ENCODE measurements at regions not wholly inside any gene's neighbourhood (a gene's known extent, or its start where the extent isn't known, plus 50 kb on each side); places are given as distances from the start of the nearest gene placed in this dataset.

- no peak for DNase-seq (ENCODE audit: low read depth)
These were observed 173.8 kb upstream of the MVB12B start for GRCh38 chr9:126152622-126153362.

DNA sequence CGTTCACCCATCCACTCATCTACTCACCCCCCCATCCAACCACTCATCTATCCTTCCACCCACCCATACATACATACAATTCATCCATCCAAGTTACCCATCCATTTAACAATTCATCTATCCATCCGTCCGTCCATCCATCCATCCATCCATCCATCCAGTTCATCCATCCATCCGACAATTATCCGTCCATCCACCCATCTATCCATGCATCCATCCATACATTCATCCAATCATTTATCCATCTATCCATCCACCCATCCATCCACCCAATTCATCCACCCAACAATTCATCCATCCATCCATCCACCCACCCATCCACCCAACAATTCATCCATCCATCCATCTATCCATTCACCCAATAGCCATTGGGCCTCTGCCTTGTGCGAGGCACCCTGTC, 173.2 kb upstream of the MVB12B start:
- DNase-seq (ENCODE audit: low read depth): no peak

DNA sequence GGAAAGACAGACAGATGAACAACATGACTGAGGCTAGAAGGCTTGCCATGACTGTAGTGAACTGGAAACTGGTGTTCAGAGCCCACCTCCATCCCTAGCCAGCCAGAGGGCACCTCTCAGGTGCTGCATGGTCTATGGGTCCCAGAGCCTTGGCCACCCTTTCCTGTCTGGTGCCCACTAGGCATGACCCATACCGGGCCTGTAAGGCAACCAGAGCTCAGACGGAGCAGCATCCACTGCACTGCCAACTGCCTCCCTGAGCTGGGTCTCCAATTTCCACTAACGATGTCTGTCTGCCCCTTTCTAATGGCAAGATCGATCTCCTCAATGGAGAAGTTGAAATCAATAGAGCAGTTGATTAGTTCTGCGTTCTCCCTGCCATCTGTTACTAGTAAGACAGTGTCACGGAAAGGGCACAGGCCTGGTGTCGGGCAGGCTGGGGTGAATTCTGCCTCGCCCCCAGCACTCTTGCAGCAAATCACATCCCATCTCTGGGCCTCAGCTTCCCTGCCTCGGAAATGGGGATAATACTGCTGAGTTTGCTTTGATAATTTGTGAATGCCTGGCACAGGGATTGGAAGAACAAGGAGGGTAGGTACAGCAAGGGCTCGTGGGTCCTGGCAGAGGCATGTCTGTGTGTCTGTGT, 172.3 kb upstream of the MVB12B start:
- no peak for DNase-seq (ENCODE audit: low read depth)

DNA sequence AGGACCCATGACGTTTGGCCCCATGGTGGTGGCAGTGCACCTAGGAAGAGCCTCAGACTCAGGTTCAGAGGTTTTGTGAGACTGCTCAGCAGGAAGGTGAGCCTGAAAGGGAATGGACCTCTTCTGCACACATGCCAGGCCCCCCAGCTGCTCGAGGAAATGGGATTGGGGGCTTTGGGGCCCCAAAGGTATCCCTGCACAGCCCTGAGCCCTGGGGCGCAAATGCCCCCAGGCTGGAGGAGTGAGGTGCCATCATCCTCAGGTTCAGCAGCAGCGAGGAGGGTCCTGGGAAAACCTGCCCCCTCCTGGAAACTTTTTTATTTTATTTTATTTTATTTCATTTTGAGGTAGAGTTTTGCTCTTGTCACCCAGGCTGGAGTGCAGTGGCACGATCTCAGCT, 171.8 kb upstream of the MVB12B start:
- DNase-seq (ENCODE audit: low read depth): no peak

DNA sequence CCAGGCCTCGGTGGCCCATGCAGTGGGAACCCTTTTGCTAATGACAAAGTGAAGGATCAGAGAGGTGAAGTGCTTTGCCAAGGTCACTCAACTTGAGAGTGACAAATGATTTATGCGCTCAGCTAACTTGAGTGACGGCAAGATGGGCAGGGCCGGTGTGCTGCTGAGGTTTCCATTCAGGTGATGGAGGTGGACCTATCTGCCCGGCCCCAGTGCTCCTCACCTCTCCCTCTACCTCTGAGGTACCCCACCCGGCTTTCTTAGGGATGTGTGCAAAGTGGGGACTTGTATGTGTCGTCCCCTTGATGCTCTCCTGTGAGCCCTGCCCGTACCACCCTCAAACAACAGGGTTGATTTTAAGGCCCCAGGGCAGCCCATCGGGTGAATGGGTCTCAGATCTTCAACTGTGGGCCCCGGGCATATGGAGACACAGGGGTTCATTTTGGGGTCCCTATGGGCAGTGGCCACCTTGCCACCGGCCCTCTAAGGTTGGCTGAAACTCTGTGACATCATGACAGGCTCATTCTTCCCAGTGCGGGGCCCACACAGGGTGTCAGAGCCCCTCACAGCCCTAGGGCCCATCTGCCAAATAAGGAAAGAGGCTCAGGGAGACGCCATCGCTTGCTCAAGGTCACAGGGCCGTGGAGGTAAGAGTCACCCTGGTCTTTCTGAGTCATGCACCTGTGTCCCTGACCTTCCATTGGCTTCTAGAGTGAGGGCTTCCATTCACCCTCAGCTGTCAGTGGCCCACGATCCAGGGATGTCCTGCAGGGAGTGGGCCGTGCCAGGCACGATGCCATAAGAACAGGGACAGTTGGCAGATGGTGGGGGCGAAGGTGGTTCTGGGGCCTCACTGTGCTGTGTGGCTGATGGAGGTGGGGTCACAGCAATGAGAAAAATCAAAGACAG, 170.6 kb upstream of the MVB12B start:
- DNase-seq (ENCODE audit: low read depth): no peak

DNA sequence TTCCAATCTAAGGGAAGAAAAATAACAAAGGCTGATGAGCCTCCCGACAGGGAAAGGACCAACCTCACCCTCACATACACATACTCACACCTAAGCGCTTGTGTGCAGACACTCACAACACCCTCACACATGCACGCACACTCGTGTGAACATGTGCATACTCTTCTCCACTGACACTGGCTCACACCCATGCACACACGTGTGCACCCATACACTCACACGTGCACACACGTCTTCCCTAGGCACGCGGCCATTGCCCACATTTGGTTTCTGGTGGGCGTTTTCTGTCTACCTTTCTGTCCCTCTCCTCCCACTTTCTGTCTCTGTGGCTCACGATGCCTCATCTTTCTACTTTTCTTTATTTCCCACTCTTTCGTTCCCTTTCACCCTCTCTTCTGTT, 169.7 kb upstream of the MVB12B start:
- DNase-seq (ENCODE audit: low read depth): no peak

- no peak for DNase-seq (ENCODE audit: low read depth)
These were observed 169.2 kb upstream of the MVB12B start for GRCh38 chr9:126157423-126157822.

DNA sequence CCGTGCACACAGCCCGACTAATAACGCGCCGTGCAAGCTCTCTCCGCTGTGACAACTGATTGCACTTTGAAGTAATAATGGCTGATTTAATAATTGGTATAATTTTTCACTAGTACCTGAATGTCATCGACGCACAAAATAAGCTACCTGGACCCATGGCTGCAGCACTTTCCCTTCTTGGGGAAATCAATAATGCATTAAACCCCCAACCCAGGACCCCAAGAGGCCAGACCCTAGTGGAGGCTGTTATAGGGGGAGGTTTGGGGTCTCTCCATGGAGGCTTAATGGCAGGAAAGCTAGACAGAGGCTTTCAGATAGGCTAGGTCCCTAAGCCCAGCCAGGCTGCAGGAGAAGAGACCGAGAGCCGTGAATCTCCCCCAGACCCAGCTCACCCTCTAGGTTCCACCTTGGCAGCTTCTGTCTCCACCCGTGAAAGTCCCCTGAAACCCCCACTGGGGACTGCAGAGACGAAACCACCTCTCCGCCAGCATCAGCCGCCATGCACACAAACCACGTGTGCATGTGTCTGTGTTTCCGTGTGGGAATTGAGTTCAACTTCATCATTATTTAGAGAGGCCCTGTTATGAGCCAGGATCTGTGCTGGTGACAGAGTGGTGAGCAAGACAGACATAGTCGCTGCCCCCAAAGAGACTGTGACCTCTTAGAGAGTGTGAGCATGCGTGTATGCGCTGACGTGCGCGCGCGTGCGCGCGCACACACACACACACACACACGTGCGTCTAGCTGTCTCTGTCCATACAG, 168.6 kb upstream of the MVB12B start:
- no peak for DNase-seq (ENCODE audit: low read depth)

- no peak for DNase-seq (ENCODE audit: low read depth)
These were observed 167.8 kb upstream of the MVB12B start for GRCh38 chr9:126158588-126159429.

DNA sequence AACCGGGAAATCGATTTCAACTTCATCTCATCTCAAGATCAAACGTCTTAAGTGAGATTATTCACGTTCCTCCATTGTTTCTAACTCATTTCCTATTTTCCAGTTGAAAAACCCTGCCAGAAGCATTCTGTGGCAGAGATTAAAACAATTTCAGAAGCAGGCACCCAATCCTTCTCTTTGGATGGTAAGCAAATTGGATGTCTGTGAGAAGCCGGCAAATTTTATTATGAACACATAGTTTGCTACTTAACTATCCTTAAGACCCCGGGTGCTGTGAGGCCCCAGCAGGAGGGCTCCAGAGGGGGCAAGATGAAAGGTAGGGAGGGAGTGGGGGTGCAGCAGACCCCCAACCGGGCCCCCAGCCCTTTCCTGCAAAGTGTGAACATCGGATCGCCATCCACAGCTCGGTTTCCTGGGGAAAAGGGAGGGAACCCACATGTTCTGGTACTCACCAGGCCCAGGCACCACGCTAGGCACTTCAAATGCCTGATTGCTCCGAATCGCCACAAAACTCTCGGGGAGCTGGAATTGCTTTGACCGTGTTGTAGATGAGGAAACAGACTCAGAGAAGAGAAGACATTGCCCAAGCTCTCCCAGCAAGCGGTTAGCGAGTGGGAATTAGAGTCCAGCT, 167.1 kb upstream of the MVB12B start:
- no peak for DNase-seq (ENCODE audit: low read depth)

DNA sequence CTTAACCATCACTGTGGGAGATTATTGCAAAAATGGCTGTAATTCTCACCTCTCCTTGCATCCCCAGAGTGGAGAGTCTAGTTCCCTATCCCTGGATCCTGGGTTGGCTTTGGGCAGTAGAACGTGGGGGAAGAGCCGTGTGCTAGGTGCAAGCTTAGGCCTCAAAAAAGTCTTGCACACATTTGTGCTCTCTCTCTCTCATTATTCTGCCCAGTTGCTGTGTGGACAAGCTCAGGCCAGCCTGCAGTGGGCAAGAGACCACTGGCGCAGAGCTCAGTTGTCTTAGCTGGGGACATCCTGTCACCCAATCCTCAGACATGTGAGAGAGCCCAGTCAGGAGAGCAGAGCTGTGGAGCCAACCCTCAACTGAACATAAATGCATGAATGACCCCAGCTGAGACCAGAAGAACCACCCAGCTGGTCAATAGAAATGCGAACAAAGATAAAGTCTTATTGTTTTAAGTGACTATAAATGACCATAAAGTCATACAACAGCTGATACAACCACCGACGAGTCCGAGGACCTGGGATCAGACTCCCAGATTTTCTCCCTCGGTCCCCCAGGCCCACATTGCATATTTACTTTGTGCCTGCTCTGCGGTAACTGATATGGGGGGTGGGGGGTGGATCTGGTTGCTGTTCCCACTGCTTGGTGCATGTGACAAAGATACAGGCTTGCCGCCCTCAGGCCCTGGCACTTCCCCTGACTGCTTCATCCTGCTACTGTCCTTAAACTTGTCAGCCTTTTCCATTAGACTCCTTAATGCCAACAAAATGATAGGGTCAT, 166.4 kb upstream of the MVB12B start:
- DNase-seq (ENCODE audit: low read depth): no peak

DNA sequence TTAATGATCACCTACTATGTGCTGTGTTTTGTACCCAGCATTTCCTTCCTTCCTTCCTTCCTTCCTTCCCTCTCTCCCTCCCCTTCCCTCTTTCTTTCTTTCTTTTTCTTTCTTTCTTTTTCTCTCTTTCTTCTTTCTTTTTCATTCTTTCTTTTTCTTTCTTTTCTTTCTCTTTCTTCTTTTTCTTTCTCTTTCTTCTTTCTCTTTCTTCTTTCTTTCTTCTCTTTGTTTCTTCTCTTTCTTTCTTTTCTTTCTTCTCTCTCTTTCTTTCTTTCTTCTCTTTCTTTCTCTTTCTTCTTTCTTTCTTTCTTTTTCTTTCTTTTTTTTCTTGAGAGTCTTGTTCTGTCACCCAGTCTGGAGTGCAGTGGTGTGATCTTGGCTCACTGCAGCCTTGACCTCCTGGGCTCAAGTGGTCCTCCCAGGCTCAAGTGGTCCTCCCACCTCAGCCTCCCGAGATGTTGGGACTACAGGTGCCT, 165.7 kb upstream of the MVB12B start:
- DNase-seq (ENCODE audit: low read depth): no peak

GRCh38 chr9:126162611-126163381, 163.8 kb upstream of the MVB12B start:
- DNase-seq (ENCODE audit: low read depth): no peak

DNA sequence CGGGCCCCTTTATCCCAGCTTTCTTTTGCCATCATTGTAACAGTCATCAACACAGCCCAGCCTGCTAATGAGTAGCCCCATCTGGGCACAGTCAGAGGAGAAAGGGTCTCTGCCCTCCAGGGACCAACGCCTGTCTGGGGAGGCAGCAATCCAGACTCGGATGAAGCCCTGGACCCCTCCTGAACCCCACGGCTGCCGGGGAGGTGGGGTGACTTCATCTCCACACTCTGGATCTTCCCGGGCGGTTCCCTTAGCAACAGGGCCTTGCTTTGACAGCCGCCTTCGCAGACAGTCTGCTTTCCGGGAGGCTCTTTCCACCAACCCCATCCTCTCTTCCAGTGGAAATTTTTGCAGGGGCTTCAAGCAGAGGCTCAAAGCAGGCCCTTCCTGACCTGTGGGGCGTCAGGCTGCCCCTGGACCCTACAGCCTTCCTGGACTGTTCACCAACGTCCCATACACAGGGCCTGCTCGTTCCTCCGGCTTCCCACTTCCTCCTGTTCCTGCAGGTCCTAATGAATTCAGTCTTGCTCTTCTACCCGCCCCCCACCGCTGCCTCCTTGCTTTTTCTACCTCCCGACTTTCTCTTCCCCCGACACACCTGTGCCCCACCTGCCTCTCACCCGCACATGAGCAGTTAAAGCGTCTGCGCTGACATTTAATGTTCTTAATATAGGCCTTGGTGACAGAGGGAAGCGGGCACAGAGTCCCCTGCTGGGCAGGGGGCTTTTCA, 161.7 kb upstream of the MVB12B start:
- no peak for DNase-seq (ENCODE audit: low read depth)

GRCh38 chr9:126165755-126166154, 160.9 kb upstream of the MVB12B start:
- DNase-seq (ENCODE audit: low read depth): no peak

GRCh38 chr9:126166291-126166690, 160.3 kb upstream of the MVB12B start:
- no peak for DNase-seq (ENCODE audit: low read depth)

DNA sequence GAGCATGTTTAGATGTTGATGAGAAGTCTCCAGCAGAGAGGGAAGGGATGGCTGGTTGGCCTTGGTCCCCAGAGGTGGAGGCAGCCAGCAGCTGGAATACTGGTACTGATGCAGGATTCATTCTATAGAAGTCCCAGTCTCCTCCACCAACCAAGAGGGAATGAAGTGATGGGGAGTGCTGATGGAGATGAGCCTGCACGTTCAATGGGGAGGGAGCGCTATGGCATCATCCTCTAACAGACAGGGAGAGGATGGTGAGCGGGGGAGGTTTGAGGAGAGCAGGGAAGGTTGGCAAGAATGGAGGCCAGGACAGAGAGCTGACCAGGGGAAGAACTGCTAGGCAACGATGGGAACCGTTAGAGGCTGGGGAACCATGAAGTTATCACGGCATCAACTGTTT, 159.8 kb upstream of the MVB12B start:
- DNase-seq (ENCODE audit: low read depth): no peak

DNA sequence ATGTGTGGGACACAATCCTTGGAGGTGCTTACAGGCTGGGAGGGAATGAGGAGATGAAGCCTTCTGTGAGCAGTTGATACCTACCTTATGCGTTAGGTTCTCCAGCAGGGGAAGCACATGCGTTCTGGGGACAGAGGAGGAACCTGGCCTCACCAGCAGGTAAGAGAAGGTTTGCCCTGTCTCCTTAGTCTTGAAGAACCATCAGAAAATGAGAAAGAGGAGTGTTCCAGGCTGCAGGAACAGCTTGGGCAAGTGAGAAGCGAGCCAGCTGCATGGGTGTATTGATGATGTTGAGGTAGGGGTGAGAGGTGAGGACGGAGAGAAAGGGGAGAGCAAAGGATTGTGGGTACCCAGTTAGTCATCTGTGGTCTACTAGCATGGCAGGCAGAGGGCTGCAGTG, 156.9 kb upstream of the MVB12B start:
- DNase-seq (ENCODE audit: low read depth): no peak
